H9 (cell line): ENCODE measurements at regions not wholly inside any gene's neighbourhood (a gene's known extent, or its start where the extent isn't known, plus 50 kb on each side); places are given as distances from the start of the nearest gene placed in this dataset.

Experiments
- DNase-seq: peaks from one replicate; pipeline ENCODE4 v3.0.0-alpha.2; 2017
- H2AFZ ChIP-seq: one replicate; pipeline ENCODE4 v1.6.1; 2013; ENCODE audit warnings: mild to moderate bottlenecking, low read length, control low read depth, moderate library complexity
- H2AK5ac ChIP-seq: 2 replicates; pipeline ENCODE4 v1.6.1; 2013; ENCODE audit warnings: low read length, control low read depth, mixed read lengths; ENCODE audit not compliant: insufficient read length
- H2BK120ac ChIP-seq: one replicate; pipeline ENCODE4 v1.6.1; 2013; ENCODE audit warnings: low read depth, mild to moderate bottlenecking, low read length, control low read depth, inconsistent platforms; ENCODE audit not compliant: poor library complexity, severe bottlenecking
- H2BK12ac ChIP-seq: 2 replicates; pipeline ENCODE4 v1.6.1; 2013; ENCODE audit warnings: low read length, control low read depth, mixed read lengths, low read depth; ENCODE audit not compliant: insufficient read length
- H2BK15ac ChIP-seq: 2 replicates; pipeline ENCODE4 v1.6.1; 2013; ENCODE audit warnings: low read depth, low read length, control low read depth
- H2BK20ac ChIP-seq: one replicate; pipeline ENCODE4 v1.6.1; 2013; ENCODE audit warnings: low read depth, mild to moderate bottlenecking, low read length, control low read depth, inconsistent platforms; ENCODE audit not compliant: poor library complexity, severe bottlenecking
- H2BK5ac ChIP-seq: 2 replicates; pipeline ENCODE4 v1.6.1; 2013; ENCODE audit warnings: low read length, control low read depth, mixed read lengths; ENCODE audit not compliant: insufficient read length
- H3K14ac ChIP-seq: 2 replicates; pipeline ENCODE4 v1.6.1; 2013; ENCODE audit warnings: low read length, control low read depth; ENCODE audit not compliant: insufficient read depth
- H3K18ac ChIP-seq: 2 replicates; pipeline ENCODE4 v1.6.1; 2013; ENCODE audit warnings: low read depth, mild to moderate bottlenecking, mixed read lengths, low read length, control low read depth; ENCODE audit not compliant: insufficient read length
- H3K23ac ChIP-seq: 2 replicates; pipeline ENCODE4 v1.6.1; 2013; ENCODE audit warnings: low read length, control low read depth, mixed read lengths, low read depth; ENCODE audit not compliant: insufficient read length
- H3K23me2 ChIP-seq: 2 replicates; pipeline ENCODE4 v1.6.1; 2013; ENCODE audit warnings: low read depth, mild to moderate bottlenecking, mixed read lengths, low read length, control low read depth; ENCODE audit not compliant: insufficient read length, poor library complexity, severe bottlenecking
- H3K27ac ChIP-seq: 2 replicates; pipeline ENCODE4 v1.5.1; 2013; ENCODE audit warnings: low read length, control low read depth, mixed read lengths, low read depth; ENCODE audit not compliant: insufficient read length
- H3K27me3 ChIP-seq: 2 replicates; pipeline ENCODE4 v1.6.1; 2013; ENCODE audit warnings: low read length, control low read depth, inconsistent platforms; ENCODE audit not compliant: insufficient read depth
- H3K4ac ChIP-seq: 2 replicates; pipeline ENCODE4 v1.6.1; 2013; ENCODE audit warnings: low read depth, mild to moderate bottlenecking, control low read depth, inconsistent platforms, low read length, moderate library complexity
- H3K4me1 ChIP-seq: 2 replicates; pipeline ENCODE4 v1.6.1; 2013; ENCODE audit warnings: low read length, control low read depth, inconsistent platforms; ENCODE audit not compliant: insufficient read depth
- H3K4me2 ChIP-seq: 2 replicates; pipeline ENCODE4 v1.6.1; 2013; ENCODE audit warnings: low read length, control low read depth, mixed read lengths; ENCODE audit not compliant: insufficient read length, insufficient read depth
- H3K56ac ChIP-seq: 2 replicates; pipeline ENCODE4 v1.6.1; 2013; ENCODE audit warnings: low read depth, mild to moderate bottlenecking, mixed read lengths, low read length, control low read depth; ENCODE audit not compliant: insufficient read length
- H3K79me1 ChIP-seq: 2 replicates; pipeline ENCODE4 v1.6.1; 2013; ENCODE audit warnings: low read depth, mild to moderate bottlenecking, moderate library complexity, low read length, control low read depth, inconsistent platforms; ENCODE audit not compliant: insufficient read depth, poor library complexity, severe bottlenecking
- H3K79me2 ChIP-seq: 2 replicates; pipeline ENCODE4 v1.6.1; 2013; ENCODE audit warnings: low read length, control low read depth, inconsistent platforms; ENCODE audit not compliant: insufficient read depth
- H3K9ac ChIP-seq: 2 replicates; pipeline ENCODE4 v1.6.1; 2013; ENCODE audit warnings: low read length, control low read depth, mixed read lengths; ENCODE audit not compliant: insufficient read length; ENCODE audit errors: extremely low read depth
- H3K9me3 ChIP-seq: one replicate; pipeline ENCODE4 v1.6.1; 2013; ENCODE audit warnings: low read depth, low read length, inconsistent platforms; ENCODE audit not compliant: control insufficient read depth
- H3T11ph ChIP-seq: one replicate; pipeline ENCODE4 v1.6.1; 2013; ENCODE audit warnings: mild to moderate bottlenecking, low read length, control low read depth, inconsistent platforms
- H4K20me1 ChIP-seq: one replicate; pipeline ENCODE4 v1.6.1; 2013; ENCODE audit not compliant: control insufficient read depth, insufficient read length, insufficient read depth
- H4K5ac ChIP-seq: 2 replicates; pipeline ENCODE4 v1.6.1; 2013; ENCODE audit warnings: low read depth, mild to moderate bottlenecking, mixed read lengths, low read length, control low read depth; ENCODE audit not compliant: insufficient read length
- H4K8ac ChIP-seq: replicated peaks from 2 replicates; pipeline ENCODE4 v1.6.1; 2013; ENCODE audit warnings: low read length, control low read depth, mixed read lengths, low read depth; ENCODE audit not compliant: insufficient read length
- H4K91ac ChIP-seq: 2 replicates; pipeline ENCODE4 v1.6.1; 2013; ENCODE audit warnings: low read depth, mild to moderate bottlenecking, moderate library complexity, mixed read lengths, low read length, control low read depth; ENCODE audit not compliant: insufficient read length
- H3K27ac Mint-ChIP-seq, 3 experiments: 2 replicates in 2 of 3; 3 replicates in 1 of 3; pipeline ENCODE4 v1.8.0; 2020 to 2021; ENCODE audit warnings: mixed read lengths in 3 of 3, mild to moderate bottlenecking in 1 of 3, moderate library complexity in 1 of 3
- H3K27me3 Mint-ChIP-seq: 2 replicates; pipeline ENCODE4 v1.8.0; 2021; ENCODE audit warnings: low read depth, mild to moderate bottlenecking, moderate library complexity, mixed read lengths
- H3K36me3 Mint-ChIP-seq, 3 experiments: 2 replicates in 2 of 3; 3 replicates in 1 of 3; pipeline ENCODE4 v1.8.0; 2020 to 2021; ENCODE audit warnings: low read depth in 3 of 3, mixed read lengths in 3 of 3; ENCODE audit not compliant: insufficient read depth in 1 of 3
- H3K4me1 Mint-ChIP-seq, 2 experiments: 2 replicates each; pipeline ENCODE4 v1.8.0; 2020; ENCODE audit warnings: mixed read lengths in 2 of 2
- H3K4me3 Mint-ChIP-seq, 2 experiments: 2 replicates in 1 of 2; 3 replicates in 1 of 2; pipeline ENCODE4 v1.8.0; 2020 to 2021; ENCODE audit warnings: mild to moderate bottlenecking in 2 of 2, mixed read lengths in 2 of 2, moderate library complexity in 1 of 2
- H3K9me3 Mint-ChIP-seq, 2 experiments: 2 replicates in 1 of 2; 3 replicates in 1 of 2; pipeline ENCODE4 v1.8.0; 2020; ENCODE audit warnings: mild to moderate bottlenecking in 2 of 2, mixed read lengths in 2 of 2, moderate library complexity in 1 of 2
- CTCF ChIP-seq: fragments of 200-600 bp; sonication (generic); conservative IDR thresholded peaks from 3 replicates; pipeline ENCODE4 v1.8.0; 2021; ENCODE audit warnings: antibody characterized with exemption, mild to moderate bottlenecking
- WGBS: extraction: QIAGEN DNeasy Blood & Tissue Kit; methylation state at CpG from one replicate; pipeline ENCODE4 v1.1.7; 2013; ENCODE audit warnings: missing lambda C conversion rate, low lambda C conversion rate, mixed read lengths; ENCODE audit not compliant: insufficient read length; ENCODE audit errors: extremely low coverage; 5-methylcytosine and 5-hydroxymethylcytosine counted together

GRCh38 chr2:175259164-175259563 lies 77.7 kb upstream of the ATP5MC3 start:
- no peak overlapping the region for H3K23ac ChIP-seq
- H4K20me1 ChIP-seq, result no peaks in the 10 kb centered on the region
- H4K91ac ChIP-seq, result no peak overlapping the region
- no peaks in the 10 kb centered on the region for H3K4me1 ChIP-seq
- no peak overlapping the region for H3K56ac ChIP-seq
- no peak for DNase-seq
- no peak overlapping the region for H4K5ac ChIP-seq
- H3K4me2 ChIP-seq, result no peak overlapping the region
- no peak overlapping the region for H3K14ac ChIP-seq
- no peak overlapping the region for H2AK5ac ChIP-seq
- no CpG with 5 or more reads among the region's 1 CpG for WGBS
- no peak for TF ChIP-seq CTCF
- H3K23me2 ChIP-seq, result no peaks in the 10 kb centered on the region
- H2BK20ac ChIP-seq, result no peak overlapping the region
- H3K4ac ChIP-seq, result no peak overlapping the region
- H3K27ac ChIP-seq, result no peak overlapping the region
- no peak overlapping the region for H2BK12ac ChIP-seq
- no peak overlapping the region for H4K8ac ChIP-seq
- H3T11ph ChIP-seq, result no peak overlapping the region
- H3K9ac ChIP-seq, result no peak overlapping the region
- H2BK15ac ChIP-seq, result no peak overlapping the region
- Mint-ChIP-seq H3K4me1 (no peaks in the 10 kb centered on the region), H3K9me3 (peaks cover 8% of the 10 kb centered on the region in 2 experiments; a peak in 4 of 5 replicates), H3K27ac (no peak overlapping the region), H3K36me3 (peaks cover 0 to 16% (median 0%) of the 10 kb centered on the region in 3 experiments; a peak in 5 of 7 replicates), H3K4me3 (no peak overlapping the region), H3K27me3 (peaks cover 3% of the 10 kb centered on the region; the same call in 1 of the 2 replicates)
- H3K18ac ChIP-seq, result no peak overlapping the region
- no peak overlapping the region for H2AFZ ChIP-seq
- no peaks in the 10 kb centered on the region for H3K79me2 ChIP-seq
- no peaks in the 10 kb centered on the region for H3K27me3 ChIP-seq
- H2BK120ac ChIP-seq, result no peak overlapping the region
- H2BK5ac ChIP-seq, result no peak overlapping the region
- no peaks in the 10 kb centered on the region for H3K79me1 ChIP-seq
- H3K9me3 ChIP-seq, result no peaks in the 10 kb centered on the region
